ENCODE measurements at regions not wholly inside any gene's neighbourhood (a gene's known extent, or its start where the extent isn't known, plus 50 kb on each side); places are given as distances from the start of the nearest gene placed in this dataset.

GRCh38 chr3:55174747-55175146 lies 246.9 kb upstream of the LRTM1 start:
- intact Hi-C loops (cut with DNase I; ENCODE audit: low total_unique reads), result no loop called here
- Histone ChIP-seq H3K27me3 (no peaks in the 10 kb centered on the region), H3K4me1 (no peaks in the 10 kb centered on the region), H3K27ac (no peak overlapping the region), H3K9me3 (peaks cover 0 to 6% (median 0%) of the 10 kb centered on the region in 3 donors), H3K36me3 (no peaks in the 10 kb centered on the region), H3K4me3 (no peak overlapping the region)
- no peak for TF ChIP-seq CTCF (IDR thresholded peaks at IDR 0.05)
- no peak for DNase-seq

- no peak overlapping the region for H3K27ac ChIP-seq
- no peaks in the 10 kb centered on the region for H3K27me3 ChIP-seq
- H3K4me3 ChIP-seq, result no peak overlapping the region
- no peaks in the 10 kb centered on the region for H3K36me3 ChIP-seq
- intact Hi-C loops (cut with DNase I; ENCODE audit: low total_unique reads), result no loop called here
- no peak for TF ChIP-seq CTCF (IDR thresholded peaks at IDR 0.05)
- peaks cover 0 to 6% (median 0%) of the 10 kb centered on the region in 3 donors for H3K9me3 ChIP-seq
- no peak for DNase-seq
- no peaks in the 10 kb centered on the region for H3K4me1 ChIP-seq
These were observed 245.6 kb upstream of the LRTM1 start for GRCh38 chr3:55173504-55173903.

DNA sequence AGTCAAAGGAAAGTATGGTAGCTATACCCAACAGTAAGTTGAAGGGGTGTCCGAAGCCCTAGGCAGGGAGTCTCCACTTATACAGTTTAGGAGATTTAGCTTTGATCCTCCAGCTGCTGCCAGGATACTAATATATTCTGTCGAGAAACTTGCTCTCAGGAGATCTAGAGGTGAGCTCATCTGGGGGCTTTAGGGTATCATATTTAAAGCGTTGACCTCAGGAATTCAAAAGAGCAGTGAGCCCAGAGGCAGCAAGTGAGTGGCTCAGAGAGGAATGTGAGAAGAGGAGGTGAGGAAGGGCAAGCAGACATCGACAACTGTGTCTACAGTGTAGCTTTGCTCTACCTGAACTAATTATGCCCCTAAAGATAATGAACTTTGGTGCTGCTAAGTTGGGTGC lies 245.1 kb upstream of the LRTM1 start:
- no peak for DNase-seq
- H3K4me1 ChIP-seq, result no peaks in the 10 kb centered on the region
- H3K27ac ChIP-seq, result no peak overlapping the region
- H3K27me3 ChIP-seq, result no peaks in the 10 kb centered on the region
- no peaks in the 10 kb centered on the region for H3K36me3 ChIP-seq
- intact Hi-C loops (cut with DNase I; ENCODE audit: low total_unique reads), result no loop called here
- peaks cover 0 to 6% (median 0%) of the 10 kb centered on the region in 3 donors for H3K9me3 ChIP-seq
- H3K4me3 ChIP-seq, result no peak overlapping the region
- TF ChIP-seq CTCF (IDR thresholded peaks at IDR 0.05), result no peak

DNA sequence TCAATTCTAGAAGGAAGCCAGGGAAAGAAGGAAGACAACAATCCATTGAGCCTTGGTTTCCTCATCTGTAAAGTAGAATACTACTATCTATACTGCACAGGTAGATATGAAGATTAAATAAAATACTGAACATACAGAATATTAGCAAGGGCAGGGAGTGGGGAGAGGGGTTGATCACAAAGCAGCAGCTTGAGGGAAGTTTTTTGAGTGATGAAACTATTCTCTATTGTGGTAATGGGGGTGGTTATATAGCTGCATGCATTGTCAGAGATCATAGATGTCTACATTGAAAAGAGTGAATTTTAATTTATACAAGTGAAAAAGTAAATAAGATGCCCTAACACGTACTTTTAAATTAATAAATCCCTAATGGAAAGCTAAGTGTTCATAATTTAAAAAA lies 242.6 kb upstream of the LRTM1 start:
- TF ChIP-seq CTCF (IDR thresholded peaks at IDR 0.05), result no peak
- Histone ChIP-seq H3K4me1 (no peaks in the 10 kb centered on the region), H3K9me3 (peaks cover 0 to 6% (median 0%) of the 10 kb centered on the region in 3 donors), H3K27ac (no peak overlapping the region), H3K27me3 (no peaks in the 10 kb centered on the region), H3K4me3 (no peak overlapping the region), H3K36me3 (no peaks in the 10 kb centered on the region)
- intact Hi-C loops (cut with DNase I; ENCODE audit: low total_unique reads), result no loop called here
- no peak for DNase-seq

- Histone ChIP-seq H3K4me1 (no peaks in the 10 kb centered on the region), H3K27me3 (no peaks in the 10 kb centered on the region), H3K36me3 (no peaks in the 10 kb centered on the region), H3K9me3 (peaks cover 0 to 6% (median 0%) of the 10 kb centered on the region in 3 donors), H3K4me3 (no peak overlapping the region), H3K27ac (no peak overlapping the region)
- no peak for TF ChIP-seq CTCF (IDR thresholded peaks at IDR 0.05)
- intact Hi-C loops (cut with DNase I; ENCODE audit: low total_unique reads), result no loop called here
- no peak for DNase-seq
These were observed 241.8 kb upstream of the LRTM1 start for GRCh38 chr3:55169608-55170072.

DNA sequence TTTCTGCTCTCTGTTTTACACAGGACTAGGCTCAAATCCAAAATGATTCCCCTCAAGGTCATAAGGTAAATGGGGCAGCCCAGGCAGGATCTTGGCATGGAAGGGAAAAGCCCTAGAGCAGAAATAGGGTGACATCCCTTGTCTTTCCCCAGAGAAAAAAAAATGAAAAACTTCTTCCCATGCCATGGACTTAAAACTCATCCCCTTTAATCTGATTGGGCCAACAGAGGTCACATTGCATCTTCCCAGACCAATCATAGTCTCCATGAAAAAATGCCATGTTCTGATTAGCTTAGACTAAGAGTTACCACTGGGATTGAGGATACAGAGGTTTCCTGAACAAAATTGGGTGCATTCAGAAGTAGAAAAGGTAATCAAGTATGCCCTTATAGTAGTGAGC lies 241.3 kb upstream of the LRTM1 start:
- Histone ChIP-seq H3K27me3 (no peaks in the 10 kb centered on the region), H3K9me3 (peaks cover 0 to 6% (median 0%) of the 10 kb centered on the region in 3 donors), H3K4me1 (no peaks in the 10 kb centered on the region), H3K27ac (no peak overlapping the region), H3K36me3 (no peaks in the 10 kb centered on the region), H3K4me3 (no peak overlapping the region)
- no peak for DNase-seq
- no peak for TF ChIP-seq CTCF (IDR thresholded peaks at IDR 0.05)
- intact Hi-C loops (cut with DNase I; ENCODE audit: low total_unique reads), result no loop called here
